ENCODE measurements at regions not wholly inside any gene's neighbourhood (a gene's known extent, or its start where the extent isn't known, plus 50 kb on each side); places are given as distances from the start of the nearest gene placed in this dataset.

DNA sequence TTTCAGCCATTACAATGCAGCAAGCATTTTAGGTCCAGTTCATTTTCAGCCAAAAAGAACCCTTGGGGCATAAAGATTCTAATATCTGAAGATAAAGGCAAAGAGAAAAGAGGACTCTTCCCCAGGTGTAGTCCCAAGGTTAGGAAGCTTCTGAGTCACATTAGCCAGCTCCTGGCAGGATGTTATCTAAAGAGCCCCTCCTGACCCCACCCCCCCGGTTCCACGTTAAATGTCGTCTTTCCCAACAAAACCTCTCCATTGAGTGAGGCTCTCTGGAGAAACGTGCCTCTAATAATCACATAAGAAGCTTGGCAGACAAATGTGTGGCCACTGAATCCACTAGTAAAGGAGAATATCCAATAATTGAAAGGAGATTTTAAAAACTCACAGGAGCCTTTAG lies 267.7 kb downstream of the GALC start:
- Histone ChIP-seq H3K4me3 (replicated peaks in 1 of 3; ENCODE audit: insufficient read depth in 1 of 3, low read depth in 1 of 3, low read length in 3 of 3) (no peak overlapping the region), H2AFZ (ENCODE audit: low read depth, low read length) (no peak overlapping the region), H4K20me1 (replicated peaks; ENCODE audit: control insufficient read depth, extremely low read depth, insufficient read depth, low read length) (no peaks in the 10 kb centered on the region), H3K79me2 (ENCODE audit: control insufficient read depth, insufficient read depth, low read length) (no peaks in the 10 kb centered on the region), H3K9me3 (replicated peaks; ENCODE audit: control insufficient read depth, insufficient read depth, low read length) (peaks cover 5% of the 10 kb centered on the region), H3K27me3 (ENCODE audit: control insufficient read depth in 2 of 2, insufficient read depth in 2 of 2, low read length in 2 of 2) (no peaks in the 10 kb centered on the region), H3K36me3 (ENCODE audit: control insufficient read depth in 2 of 2, extremely low read depth in 1 of 2, insufficient read depth in 2 of 2, low read length in 2 of 2) (no peaks in the 10 kb centered on the region), H3K9ac (replicated peaks; ENCODE audit: extremely low read depth, insufficient read depth, low read length) (no peak overlapping the region), H3K9me1 (replicated peaks; ENCODE audit: control insufficient read depth, extremely low read depth, insufficient read depth, low read length) (no peaks in the 10 kb centered on the region), H3K4me1 (ENCODE audit: control insufficient read depth, extremely low read depth, insufficient read depth, low read length) (no peaks in the 10 kb centered on the region), H3K27ac (ENCODE audit: insufficient read depth, low read depth, low read length) (no peak overlapping the region), H3K4me2 (ENCODE audit: insufficient read depth, low read length) (no peak overlapping the region)
- TF ChIP-seq POLR2AphosphoS5 (IDR thresholded peaks at IDR 0.05; ENCODE audit: insufficient read depth, low read depth, low read length) = no peak
- TF ChIP-seq JUN (IDR thresholded peaks at IDR 0.05; ENCODE audit: borderline replicate concordance, insufficient read depth, insufficient read length, low read depth) = no peak
- TF ChIP-seq, protein P1, sequence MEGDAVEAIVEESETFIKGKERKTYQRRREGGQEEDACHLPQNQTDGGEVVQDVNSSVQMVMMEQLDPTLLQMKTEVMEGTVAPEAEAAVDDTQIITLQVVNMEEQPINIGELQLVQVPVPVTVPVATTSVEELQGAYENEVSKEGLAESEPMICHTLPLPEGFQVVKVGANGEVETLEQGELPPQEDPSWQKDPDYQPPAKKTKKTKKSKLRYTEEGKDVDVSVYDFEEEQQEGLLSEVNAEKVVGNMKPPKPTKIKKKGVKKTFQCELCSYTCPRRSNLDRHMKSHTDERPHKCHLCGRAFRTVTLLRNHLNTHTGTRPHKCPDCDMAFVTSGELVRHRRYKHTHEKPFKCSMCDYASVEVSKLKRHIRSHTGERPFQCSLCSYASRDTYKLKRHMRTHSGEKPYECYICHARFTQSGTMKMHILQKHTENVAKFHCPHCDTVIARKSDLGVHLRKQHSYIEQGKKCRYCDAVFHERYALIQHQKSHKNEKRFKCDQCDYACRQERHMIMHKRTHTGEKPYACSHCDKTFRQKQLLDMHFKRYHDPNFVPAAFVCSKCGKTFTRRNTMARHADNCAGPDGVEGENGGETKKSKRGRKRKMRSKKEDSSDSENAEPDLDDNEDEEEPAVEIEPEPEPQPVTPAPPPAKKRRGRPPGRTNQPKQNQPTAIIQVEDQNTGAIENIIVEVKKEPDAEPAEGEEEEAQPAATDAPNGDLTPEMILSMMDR (IDR thresholded peaks at IDR 0.05; ENCODE audit: extremely low read depth in 1 of 2, insufficient read depth in 1 of 2, low read depth in 1 of 2, low read length in 2 of 2) = no peak
- TF ChIP-seq POLR2A (IDR thresholded peaks at IDR 0.05; ENCODE audit: low read depth, low read length) = no peak
- TF ChIP-seq GATA2 (IDR thresholded peaks at IDR 0.05; ENCODE audit: insufficient read depth, insufficient read length, low read depth, low read length) = no peak
- no peak for TF ChIP-seq FOS (IDR thresholded peaks at IDR 0.05; ENCODE audit: borderline replicate concordance, insufficient read depth, low read length)
- no peak for TF ChIP-seq EZH2 (IDR thresholded peaks at IDR 0.05; ENCODE audit: borderline replicate concordance, low read depth, low read length, severe bottlenecking)
- TF ChIP-seq MYC (IDR thresholded peaks at IDR 0.05; ENCODE audit: low read depth, low read length) = no peak
- DNase-seq (ENCODE audit: low read depth, low spot score) (no peak), FAIRE-seq (no peak)
- intact Hi-C loops (cut with micrococcal nuclease) = no loop called here
- BruUV-seq (replicated peaks) = no TSS peak
- dilution Hi-C loops (cut with MboI; ENCODE audit: extremely low pct_ligation_motif_present, low sequenced_read_pairs) = no loop called here
- ChIA-PET CTCF (no interaction called here), POLR2A (no interaction called here)
